Aorta (tissue), 5 donors: ENCODE measurements at regions not wholly inside any gene's neighbourhood (a gene's known extent, or its start where the extent isn't known, plus 50 kb on each side); places are given as distances from the start of the nearest gene placed in this dataset.
"Not testable (repeated sequence)": the region's sequence is repeated elsewhere in the genome, so short reads cannot be mapped to it uniquely, and the experiment has no call there.

Experiments used
- ATAC-seq: fragments of 200-7000 bp; cut with Tn5 transposase; one replicate; pipeline ENCODE4 v1.9.1; 2022; ENCODE audit warnings: moderate library complexity; ENCODE audit not compliant: low FRiP score
- DNase-seq, 2 donors: peaks; one replicate each; pipeline ENCODE4 v3.0.0-alpha.2; 2020
- H3K27ac ChIP-seq, 2 donors: one replicate each; pipeline ENCODE4 v1.5.1; 2013; ENCODE audit warnings: low read length in 2 of 2, mild to moderate bottlenecking in 2 of 2, moderate library complexity in 2 of 2, control low read depth in 1 of 2, inconsistent platforms in 1 of 2, low read depth in 1 of 2
- H3K27me3 ChIP-seq, 2 donors: one replicate each; pipeline ENCODE4 v1.6.1; 2013; ENCODE audit warnings: control low read depth in 1 of 2, low read length in 1 of 2, mild to moderate bottlenecking in 1 of 2, moderate library complexity in 1 of 2; ENCODE audit not compliant: insufficient read depth in 2 of 2, control insufficient read depth in 1 of 2
- H3K36me3 ChIP-seq, 2 donors: one replicate each; pipeline ENCODE4 v1.6.1; 2013; ENCODE audit warnings: control low read depth in 1 of 2, low read length in 1 of 2, mild to moderate bottlenecking in 1 of 2; ENCODE audit not compliant: insufficient read depth in 2 of 2, control insufficient read depth in 1 of 2
- H3K4me1 ChIP-seq, 2 donors: one replicate each; pipeline ENCODE4 v1.6.1; 2013; ENCODE audit warnings: low read length in 2 of 2, control low read depth in 1 of 2, mild to moderate bottlenecking in 1 of 2, moderate library complexity in 1 of 2; ENCODE audit not compliant: insufficient read depth in 2 of 2, control insufficient read depth in 1 of 2
- H3K4me3 ChIP-seq, 2 donors: one replicate each; pipeline ENCODE4 v1.5.1; 2013; ENCODE audit warnings: low read length in 2 of 2, control low read depth in 1 of 2, mild to moderate bottlenecking in 1 of 2
- H3K9me3 ChIP-seq: one replicate; pipeline ENCODE4 v1.6.1; 2013; ENCODE audit warnings: mild to moderate bottlenecking, low read length; ENCODE audit not compliant: control insufficient read depth
- WGBS, 2 donors: extraction: QIAGEN DNeasy Blood & Tissue Kit; methylation state at CpG; one replicate each; pipeline ENCODE4 v1.1.7; 2013; 5-methylcytosine and 5-hydroxymethylcytosine counted together
- intact Hi-C, 2 donors: fragments of 100-400 bp; cut with DNase I; formaldehyde crosslinking; loops; one replicate each; pipeline versions ENCODE4 v1.14.2 to v1.15.0; 2022
- donor health status: healthy with polysubstance abuse.
- donor health status: Bipolar disorder and iron deficiency.
- donor health status: DM: no; HTN: no; CAD: no.
- donor health status: DM: no; HTN: no; CAD: no.
- donor health status: DM: yes; HTN: yes; CAD: no.

DNA sequence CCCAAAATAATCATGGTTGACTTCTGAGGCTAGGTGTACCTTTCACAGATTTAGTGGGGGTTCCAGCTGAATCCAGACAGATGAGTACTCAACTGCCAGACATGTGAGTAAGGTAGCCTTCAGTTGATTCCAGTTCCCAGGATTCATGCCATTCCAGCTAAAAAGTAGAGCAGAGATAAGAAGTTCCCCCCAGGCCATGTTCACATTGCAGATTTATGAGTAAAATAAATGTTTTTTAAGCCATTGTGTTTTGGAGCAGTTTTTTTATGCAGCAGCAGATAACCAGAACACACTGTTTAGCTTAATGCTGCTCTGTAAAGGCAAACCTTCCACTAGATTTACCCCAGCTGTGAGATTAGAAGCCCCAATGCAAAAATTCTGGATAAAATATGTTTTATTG is 245.0 kb downstream of the RFPL4B start:
- Histone ChIP-seq H3K9me3 (peaks cover 2% of the 10 kb centered on the region), H3K27me3 (no peaks in the 10 kb centered on the region), H3K36me3 (no peaks in the 10 kb centered on the region), H3K4me3 (no peak overlapping the region), H3K27ac (no peak overlapping the region), H3K4me1 (no peaks in the 10 kb centered on the region)
- DNase-seq (no peak), ATAC-seq (no peak)
- intact Hi-C loops, result no loop called here

DNA sequence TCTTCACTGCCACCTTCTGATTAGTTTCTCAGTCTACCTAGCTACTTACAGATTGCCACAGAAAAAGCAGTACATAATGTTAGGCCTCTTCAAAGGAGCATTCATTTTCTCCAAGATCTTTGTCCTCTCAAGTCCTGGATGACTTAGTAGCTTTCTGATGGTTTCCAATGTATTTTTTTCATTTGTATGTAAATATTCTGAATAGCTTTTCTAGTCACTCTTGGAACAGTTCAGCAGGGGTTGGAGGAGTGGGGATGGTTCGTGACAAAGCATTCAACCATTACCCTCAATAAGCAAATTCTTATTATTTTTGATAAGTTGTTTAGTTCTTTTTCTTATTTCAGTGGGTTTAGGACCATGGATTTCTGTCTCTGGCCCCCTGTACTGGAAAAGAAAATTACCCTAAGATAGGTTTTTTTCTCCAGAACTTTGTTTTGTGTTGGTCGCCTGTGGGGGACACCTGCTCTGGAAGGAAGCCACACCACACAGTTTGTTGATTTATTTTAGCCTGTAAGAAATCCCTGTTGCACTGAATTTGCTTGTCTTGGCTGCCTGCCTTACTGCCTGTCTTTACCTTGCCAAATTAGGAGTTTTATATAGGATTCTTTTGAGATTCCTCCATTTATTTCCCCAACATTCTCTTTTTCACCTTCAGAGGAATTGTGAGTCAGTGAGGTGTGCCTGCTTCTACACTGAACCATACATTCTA is 247.9 kb downstream of the RFPL4B start:
- intact Hi-C loops, result no loop called here
- DNase-seq (no peak), ATAC-seq (no peak)
- Histone ChIP-seq H3K9me3 (peaks cover 2% of the 10 kb centered on the region), H3K27me3 (no peaks in the 10 kb centered on the region), H3K27ac (no peak overlapping the region), H3K36me3 (no peaks in the 10 kb centered on the region), H3K4me1 (no peaks in the 10 kb centered on the region), H3K4me3 (no peak overlapping the region)
- WGBS, 2 donors, result 53% methylated on average over 2 of the region's 2 CpGs

GRCh38 chr6:112595841-112596240 is 248.7 kb downstream of the RFPL4B start:
- Histone ChIP-seq H3K27me3 (no peaks in the 10 kb centered on the region), H3K36me3 (no peaks in the 10 kb centered on the region), H3K4me1 (no peaks in the 10 kb centered on the region), H3K4me3 (no peak overlapping the region), H3K27ac (no peak overlapping the region), H3K9me3 (peaks cover 2% of the 10 kb centered on the region)
- ATAC-seq, result no peak
- 57 to 65% methylated on average over 2 of the region's 2 CpGs for WGBS, 2 donors
- intact Hi-C loops, result no loop called here
- no peak for DNase-seq

- no peak for ATAC-seq
- DNase-seq, result no peak
- H3K4me1 ChIP-seq, result no peaks in the 10 kb centered on the region
- WGBS, 2 donors, result 87 to 100% methylated on average over 1 of the region's 1 CpG
- peaks cover 2% of the 10 kb centered on the region for H3K9me3 ChIP-seq
- no peak overlapping the region for H3K4me3 ChIP-seq
- H3K27ac ChIP-seq, result no peak overlapping the region
- H3K27me3 ChIP-seq, result no peaks in the 10 kb centered on the region
- intact Hi-C loops, result no loop called here
- H3K36me3 ChIP-seq, result no peaks in the 10 kb centered on the region
Measured at GRCh38 chr6:112597176-112597575, 250.0 kb downstream of the RFPL4B start.

DNA sequence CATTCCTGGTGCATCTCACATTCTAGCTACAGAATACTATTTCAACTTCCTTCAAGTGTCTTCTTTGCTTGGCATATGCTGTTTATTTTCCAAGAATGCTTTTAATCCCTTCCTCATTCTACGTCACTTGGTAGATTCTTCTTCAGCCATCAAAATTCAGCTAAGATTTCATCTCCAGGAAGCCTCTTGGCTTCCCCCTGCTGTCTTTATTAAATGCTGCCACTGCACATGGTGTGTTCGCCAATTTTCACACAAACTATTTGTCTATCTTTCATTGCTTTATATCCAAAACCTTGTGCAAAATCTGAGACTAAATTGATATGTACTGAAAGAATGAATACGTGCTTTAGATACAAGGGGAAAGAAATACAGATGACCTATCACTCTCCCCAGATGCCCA is 253.0 kb downstream of the RFPL4B start:
- DNase-seq (no peak), ATAC-seq (no peak)
- no peaks in the 10 kb centered on the region for H3K27me3 ChIP-seq
- intact Hi-C loops, result no loop called here
- H3K4me3 ChIP-seq, result no peak overlapping the region
- no peak overlapping the region for H3K27ac ChIP-seq
- H3K36me3 ChIP-seq, result no peaks in the 10 kb centered on the region
- no peaks in the 10 kb centered on the region for H3K9me3 ChIP-seq
- 84 to 85% methylated on average over 3 of the region's 3 CpGs for WGBS, 2 donors
- no peaks in the 10 kb centered on the region for H3K4me1 ChIP-seq

GRCh38 chr6:112603726-112604125 is 256.6 kb downstream of the RFPL4B start:
- no peak for DNase-seq
- WGBS, 2 donors, result 82 to 87% methylated on average over 1 of the region's 1 CpG
- no peak for ATAC-seq
- no peaks in the 10 kb centered on the region for H3K4me1 ChIP-seq
- H3K27ac ChIP-seq, result no peak overlapping the region
- H3K9me3 ChIP-seq, result no peaks in the 10 kb centered on the region
- no peaks in the 10 kb centered on the region for H3K36me3 ChIP-seq
- intact Hi-C loops, result no loop called here
- H3K4me3 ChIP-seq, result no peak overlapping the region
- H3K27me3 ChIP-seq, result no peaks in the 10 kb centered on the region

GRCh38 chr6:112606656-112607435 is 259.7 kb downstream of the RFPL4B start:
- no peak for DNase-seq
- no peaks in the 10 kb centered on the region for H3K9me3 ChIP-seq
- WGBS, 2 donors, result 34 to 41% methylated on average over 3 of the region's 3 CpGs
- H3K27me3 ChIP-seq, result no peaks in the 10 kb centered on the region
- H3K4me1 ChIP-seq, result no peaks in the 10 kb centered on the region
- no peaks in the 10 kb centered on the region for H3K36me3 ChIP-seq
- H3K27ac ChIP-seq, result no peak overlapping the region
- no peak for ATAC-seq
- intact Hi-C loops, result no loop called here
- H3K4me3 ChIP-seq, result no peak overlapping the region

DNA sequence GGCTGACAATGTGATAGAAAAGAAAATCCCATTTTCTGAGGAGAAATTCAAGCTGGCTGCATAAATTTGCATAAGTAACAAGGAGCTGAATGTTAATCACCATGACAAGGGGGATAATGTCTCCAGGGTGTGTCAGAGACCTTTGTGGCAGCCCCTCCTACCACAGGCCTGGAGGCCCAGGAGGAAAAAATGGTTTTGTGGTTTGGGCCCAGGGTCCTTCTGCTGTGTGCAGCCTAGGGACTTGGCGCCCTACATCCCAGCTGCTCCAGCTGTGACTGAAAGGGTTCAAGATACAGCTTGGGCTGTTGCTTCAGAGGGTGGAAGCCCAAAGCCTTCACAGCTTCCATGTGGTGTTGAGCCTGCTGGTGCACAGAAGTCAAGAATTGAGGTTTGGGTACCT is 261.8 kb downstream of the RFPL4B start:
- H3K4me3 ChIP-seq, H3K36me3 ChIP-seq, intact Hi-C loops, ATAC-seq, H3K27me3 ChIP-seq, DNase-seq, H3K4me1 ChIP-seq, H3K27ac ChIP-seq, H3K9me3 ChIP-seq: not testable (repeated sequence)
- 99 to 100% methylated on average over 1 of the region's 1 CpG for WGBS, 2 donors

DNA sequence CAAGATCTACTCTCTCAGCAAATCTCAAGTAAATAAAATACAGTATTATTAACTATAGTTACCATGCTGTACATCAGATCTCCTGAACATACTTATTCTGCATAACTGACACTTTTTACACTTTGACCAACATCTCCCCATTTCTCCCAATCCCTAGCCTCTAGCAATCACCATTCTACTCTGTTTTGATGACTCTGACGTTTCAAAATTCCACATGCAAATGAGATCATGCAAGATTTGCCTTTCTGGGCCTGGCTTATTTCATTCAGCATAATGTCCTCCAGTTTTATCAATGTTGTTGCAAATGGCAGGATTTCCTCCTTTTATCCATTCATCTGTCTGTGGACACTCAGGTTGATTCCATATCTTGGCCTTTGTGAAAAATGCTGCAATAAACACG is 266.3 kb downstream of the RFPL4B start:
- no peak for DNase-seq
- ATAC-seq, result no peak
- Histone ChIP-seq H3K4me3 (no peak overlapping the region), H3K4me1 (no peaks in the 10 kb centered on the region), H3K9me3 (no peaks in the 10 kb centered on the region), H3K27ac (no peak overlapping the region), H3K36me3 (no peaks in the 10 kb centered on the region), H3K27me3 (no peaks in the 10 kb centered on the region)
- intact Hi-C loops, result no loop called here
- 64 to 69% methylated on average over 2 of the region's 2 CpGs for WGBS, 2 donors
